ENCODE measurements at regions not wholly inside any gene's neighbourhood (a gene's known extent, or its start where the extent isn't known, plus 50 kb on each side); places are given as distances from the start of the nearest gene placed in this dataset.

GRCh38 chr12:60211244-60211643, 615.4 kb downstream of the SLC16A7 start:
- TF ChIP-seq MXI1 (conservative IDR thresholded peaks at IDR 0.05; ENCODE audit: poor library complexity, severe bottlenecking) (no peak), CTCF (IDR thresholded peaks at IDR 0.05; ENCODE audit: poor library complexity, severe bottlenecking) (no peak), POLR2AphosphoS5 (IDR thresholded peaks at IDR 0.05) (no peak)

Measured in neural cell (in vitro differentiated cells).